Testis (tissue), 2 donors: ENCODE measurements at regions not wholly inside any gene's neighbourhood (a gene's known extent, or its start where the extent isn't known, plus 50 kb on each side); places are given as distances from the start of the nearest gene placed in this dataset.

Experiments
- DNase-seq: peaks from one replicate; pipeline ENCODE4 v3.0.0-alpha.2; 2019
- H3K27ac ChIP-seq, 2 donors: fragments of 200-600 bp; sonication (generic); one replicate each; pipeline ENCODE4 v1.5.1; 2019
- H3K27me3 ChIP-seq: fragments of 200-600 bp; sonication (generic); one replicate; pipeline ENCODE4 v1.5.1; 2019
- H3K36me3 ChIP-seq: fragments of 200-600 bp; sonication (generic); one replicate; pipeline ENCODE4 v1.5.1; 2017; ENCODE audit warnings: low read depth; ENCODE audit errors: missing control alignments
- H3K4me1 ChIP-seq: fragments of 200-600 bp; sonication (generic); one replicate; pipeline ENCODE4 v1.5.1; 2019
- H3K4me3 ChIP-seq, 2 donors: fragments of 200-600 bp; sonication (generic); one replicate each; pipeline ENCODE4 v1.5.1; 2017 to 2019
- H3K9me3 ChIP-seq: fragments of 200-600 bp; sonication (generic); one replicate; pipeline ENCODE4 v1.5.1; 2017
- CTCF ChIP-seq, 3 experiments: fragments of 450-650 bp in 2 of 3; fragments of 200-600 bp in 1 of 3; sonication (generic) in 1 of 3; IDR thresholded peaks; one replicate each; pipeline ENCODE4 v1.5.1; 2016 to 2019; ENCODE audit warnings: antibody characterized with exemption in 3 of 3, mild to moderate bottlenecking in 2 of 3, moderate library complexity in 1 of 3
- POLR2A ChIP-seq: fragments of 450-650 bp; IDR thresholded peaks from one replicate; pipeline ENCODE4 v1.6.1; 2017; ENCODE audit warnings: antibody characterized with exemption, mild to moderate bottlenecking, moderate library complexity
- WGBS, 2 donors: methylation state at CpG; one replicate each; pipeline ENCODE4 v1.1.5; 2018; 5-methylcytosine and 5-hydroxymethylcytosine counted together
- intact Hi-C: fragments of 100-400 bp; cut with DNase I; formaldehyde crosslinking; loops from one replicate; pipeline ENCODE4 v1.15.1; 2023; ENCODE audit warnings: low total_unique reads

- no peak for TF ChIP-seq POLR2A
- intact Hi-C loops = no loop called here
- no peaks in the 10 kb centered on the region for H3K36me3 ChIP-seq
- peak overlapping the region; percentile 97 to 98 for H3K27ac ChIP-seq
- no peaks in the 10 kb centered on the region for H3K9me3 ChIP-seq
- H3K4me3 ChIP-seq = no peak overlapping the region
- no peaks in the 10 kb centered on the region for H3K27me3 ChIP-seq
- peaks cover 69% of the 10 kb centered on the region for H3K4me1 ChIP-seq
- peak; percentile 13 for DNase-seq
- 80 to 88% methylated on average over 14 of the region's 14 CpGs for WGBS, 2 donors
Observed at GRCh38 chr22:46084376-46084775, 66.0 kb upstream of the PPARA start.

- Histone ChIP-seq H3K4me3 (no peak overlapping the region), H3K9me3 (no peaks in the 10 kb centered on the region), H3K27ac (peak overlapping the region; percentile 97 to 98), H3K36me3 (no peaks in the 10 kb centered on the region), H3K27me3 (no peaks in the 10 kb centered on the region), H3K4me1 (peaks cover 71% of the 10 kb centered on the region)
- 28 to 49% methylated on average over 25 to 35 of the region's 35 CpGs for WGBS, 2 donors
- intact Hi-C loops = no loop called here
- peak; percentile 91 for DNase-seq
- TF ChIP-seq POLR2A = no peak
- peak in 1 of 3 experiments; percentile 18 for TF ChIP-seq CTCF (IDR thresholded peaks at IDR 0.05)
Observed at GRCh38 chr22:46084943-46085827, 65.1 kb upstream of the PPARA start.

GRCh38 chr22:46085828-46086576 lies 64.3 kb upstream of the PPARA start:
- Histone ChIP-seq H3K4me3 (no peak overlapping the region), H3K36me3 (no peaks in the 10 kb centered on the region), H3K27ac (peak overlapping the region; percentile 97 to 98), H3K4me1 (peaks cover 79% of the 10 kb centered on the region), H3K27me3 (no peaks in the 10 kb centered on the region), H3K9me3 (no peaks in the 10 kb centered on the region)
- TF ChIP-seq POLR2A = no peak
- WGBS, 2 donors = 39 to 56% methylated on average over 15 to 36 of the region's 37 CpGs
- DNase-seq = no peak
- intact Hi-C loops = no loop called here

- Histone ChIP-seq H3K4me1 (peaks cover 82% of the 10 kb centered on the region), H3K27me3 (no peaks in the 10 kb centered on the region), H3K4me3 (no peak overlapping the region), H3K27ac (peak overlapping the region; percentile 97 to 98), H3K36me3 (no peaks in the 10 kb centered on the region), H3K9me3 (no peaks in the 10 kb centered on the region)
- TF ChIP-seq POLR2A (no peak), CTCF (IDR thresholded peaks at IDR 0.05) (no peak)
- 40 to 54% methylated on average over 10 to 18 of the region's 18 CpGs for WGBS, 2 donors
- no peak for DNase-seq
- intact Hi-C loops = no loop called here
Observed at GRCh38 chr22:46086577-46087335, 63.6 kb upstream of the PPARA start.

- Histone ChIP-seq H3K4me3 (no peak overlapping the region), H3K27ac (peak overlapping the region; percentile 97 to 98), H3K27me3 (no peaks in the 10 kb centered on the region), H3K9me3 (no peaks in the 10 kb centered on the region), H3K36me3 (no peaks in the 10 kb centered on the region), H3K4me1 (peaks cover 88% of the 10 kb centered on the region)
- no peak for DNase-seq
- intact Hi-C loops = no loop called here
- no peak for TF ChIP-seq CTCF (IDR thresholded peaks at IDR 0.05)
- TF ChIP-seq POLR2A = no peak
- WGBS, 2 donors = 62 to 72% methylated on average over 3 to 14 of the region's 14 CpGs
Observed at GRCh38 chr22:46087336-46087690, 63.0 kb upstream of the PPARA start.
